ENCODE measurements at regions not wholly inside any gene's neighbourhood (a gene's known extent, or its start where the extent isn't known, plus 50 kb on each side); places are given as distances from the start of the nearest gene placed in this dataset.

GRCh38 chr7:41315764-41316163 is 387.1 kb downstream of the INHBA start:
- ATAC-seq (ENCODE audit: insufficient read depth, low FRiP score): no peak
- Histone ChIP-seq H3K27me3 (ENCODE audit: control insufficient read depth in 3 of 3, insufficient read depth in 3 of 3, low read length in 2 of 3) (no peaks in the 10 kb centered on the region), H3K4me3 (no peak overlapping the region), H3K36me3 (ENCODE audit: control insufficient read depth in 4 of 4, insufficient read depth in 4 of 4, low read length in 4 of 4) (no peaks in the 10 kb centered on the region), H3K9me3 (ENCODE audit: control insufficient read depth in 4 of 4, insufficient read depth in 3 of 4, low read length in 3 of 4) (peaks cover 0 to 2% (median 0%) of the 10 kb centered on the region in 4 donors), H3K9ac (ENCODE audit: insufficient read depth in 1 of 2, low read length in 2 of 2) (no peak overlapping the region), H3K27ac (ENCODE audit: low read depth in 1 of 2, low read length in 1 of 2) (no peak overlapping the region), H3K4me1 (ENCODE audit: control insufficient read depth in 5 of 5, insufficient read depth in 5 of 5, low read length in 5 of 5) (peaks cover 0 to 3% (median 0%) of the 10 kb centered on the region in 5 donors)
- 70 to 76% methylated on average over 4 of the region's 4 CpGs for WGBS, 2 donors
- no peak for DNase-seq
- TF ChIP-seq CTCF (IDR thresholded peaks at IDR 0.05; ENCODE audit: control extremely low read depth, extremely low read depth): no peak

GRCh38 chr7:41313171-41313570 is 389.7 kb downstream of the INHBA start:
- WGBS, 2 donors: 96 to 98% methylated on average over 1 of the region's 1 CpG

GRCh38 chr7:41312235-41312634 is 390.7 kb downstream of the INHBA start:
- 91 to 93% methylated on average over 6 of the region's 6 CpGs for WGBS, 2 donors
- TF ChIP-seq CTCF (IDR thresholded peaks at IDR 0.05; ENCODE audit: control extremely low read depth, extremely low read depth): no peak
- Histone ChIP-seq H3K9me3 (ENCODE audit: control insufficient read depth in 4 of 4, insufficient read depth in 3 of 4, low read length in 3 of 4) (peaks cover 0 to 2% (median 0%) of the 10 kb centered on the region in 4 donors), H3K36me3 (ENCODE audit: control insufficient read depth in 4 of 4, insufficient read depth in 4 of 4, low read length in 4 of 4) (no peaks in the 10 kb centered on the region), H3K4me3 (no peak overlapping the region), H3K9ac (ENCODE audit: insufficient read depth in 1 of 2, low read length in 2 of 2) (no peak overlapping the region), H3K27ac (ENCODE audit: low read depth in 1 of 2, low read length in 1 of 2) (no peak overlapping the region), H3K4me1 (ENCODE audit: control insufficient read depth in 5 of 5, insufficient read depth in 5 of 5, low read length in 5 of 5) (peaks cover 0 to 8% (median 0%) of the 10 kb centered on the region in 5 donors), H3K27me3 (ENCODE audit: control insufficient read depth in 3 of 3, insufficient read depth in 3 of 3, low read length in 2 of 3) (no peaks in the 10 kb centered on the region)
- ATAC-seq (ENCODE audit: insufficient read depth, low FRiP score) (no peak), DNase-seq (no peak)

More at GRCh38 chr7:41313171-41313570, 389.7 kb downstream of the INHBA start:
- no peak overlapping the region for H3K9ac ChIP-seq (ENCODE audit: insufficient read depth in 1 of 2, low read length in 2 of 2)
- peaks cover 0 to 2% (median 0%) of the 10 kb centered on the region in 4 donors for H3K9me3 ChIP-seq (ENCODE audit: control insufficient read depth in 4 of 4, insufficient read depth in 3 of 4, low read length in 3 of 4)
- peaks cover 0 to 8% (median 0%) of the 10 kb centered on the region in 5 donors for H3K4me1 ChIP-seq (ENCODE audit: control insufficient read depth in 5 of 5, insufficient read depth in 5 of 5, low read length in 5 of 5)
- TF ChIP-seq CTCF (IDR thresholded peaks at IDR 0.05; ENCODE audit: control extremely low read depth, extremely low read depth): no peak
- no peak overlapping the region for H3K27ac ChIP-seq (ENCODE audit: low read depth in 1 of 2, low read length in 1 of 2)
- H3K36me3 ChIP-seq (ENCODE audit: control insufficient read depth in 4 of 4, insufficient read depth in 4 of 4, low read length in 4 of 4): no peaks in the 10 kb centered on the region
- no peak for DNase-seq
- H3K27me3 ChIP-seq (ENCODE audit: control insufficient read depth in 3 of 3, insufficient read depth in 3 of 3, low read length in 2 of 3): no peaks in the 10 kb centered on the region
- no peak for ATAC-seq (ENCODE audit: insufficient read depth, low FRiP score)
- H3K4me3 ChIP-seq: no peak overlapping the region

- ATAC-seq (ENCODE audit: insufficient read depth, low FRiP score) (no peak), DNase-seq (no peak)
- Histone ChIP-seq H3K9me3 (ENCODE audit: control insufficient read depth in 4 of 4, insufficient read depth in 3 of 4, low read length in 3 of 4) (peaks cover 0 to 2% (median 0%) of the 10 kb centered on the region in 4 donors), H3K36me3 (ENCODE audit: control insufficient read depth in 4 of 4, insufficient read depth in 4 of 4, low read length in 4 of 4) (no peaks in the 10 kb centered on the region), H3K27me3 (ENCODE audit: control insufficient read depth in 3 of 3, insufficient read depth in 3 of 3, low read length in 2 of 3) (no peaks in the 10 kb centered on the region), H3K4me3 (no peak overlapping the region), H3K27ac (ENCODE audit: low read depth in 1 of 2, low read length in 1 of 2) (no peak overlapping the region), H3K4me1 (ENCODE audit: control insufficient read depth in 5 of 5, insufficient read depth in 5 of 5, low read length in 5 of 5) (peaks cover 0 to 8% (median 0%) of the 10 kb centered on the region in 5 donors), H3K9ac (ENCODE audit: insufficient read depth in 1 of 2, low read length in 2 of 2) (no peak overlapping the region)
- no peak for TF ChIP-seq CTCF (IDR thresholded peaks at IDR 0.05; ENCODE audit: control extremely low read depth, extremely low read depth)
- WGBS, 2 donors: 90 to 94% methylated on average over 3 of the region's 3 CpGs
Observed at GRCh38 chr7:41311301-41311700, 391.6 kb downstream of the INHBA start.
